ENCODE measurements at regions not wholly inside any gene's neighbourhood (a gene's known extent, or its start where the extent isn't known, plus 50 kb on each side); places are given as distances from the start of the nearest gene placed in this dataset.

GRCh38 chr1:221157026-221157761 lies 278.0 kb downstream of the HLX start:
- no peaks in the 10 kb centered on the region for H3K27me3 ChIP-seq (ENCODE audit: insufficient read depth)
- H4K20me1 ChIP-seq (ENCODE audit: insufficient read depth): no peaks in the 10 kb centered on the region
- H3K4me1 ChIP-seq (ENCODE audit: control insufficient read depth in 1 of 2, insufficient read depth in 2 of 2, low read depth in 1 of 2, low read length in 1 of 2): 0 out of 4 replicates have a peak, but pooled peaks cover 0 to 8% of the 10 kb centered on the region in 2 experiments
- 72% methylated on average over 6 of the region's 6 CpGs for WGBS (ENCODE audit: low lambda C conversion rate)
- no peak for DNase-seq
- no peak overlapping the region for H3K9ac ChIP-seq
- no peaks in the 10 kb centered on the region for H3K79me2 ChIP-seq (ENCODE audit: insufficient read depth)
- no peak overlapping the region for H3K27ac ChIP-seq (ENCODE audit: low read depth in 2 of 2, low read length in 1 of 2)
- POLR2A ChIA-PET: no interaction called here
- TF ChIP-seq TAF1 (IDR thresholded peaks at IDR 0.05; ENCODE audit: borderline replicate concordance, low read depth, low read length) (no peak), RAD21 (IDR thresholded peaks at IDR 0.05; ENCODE audit: low read length) (no peak), SMC3 (IDR thresholded peaks at IDR 0.05; ENCODE audit: low read depth, low read length) (no peak), RFX5 (IDR thresholded peaks at IDR 0.05; ENCODE audit: low read length) (no peak), GATA2 (CRISPR knock-in tag; IDR thresholded peaks at IDR 0.05) (no peak), PBX3 (IDR thresholded peaks at IDR 0.05) (no peak), FOSL2 (IDR thresholded peaks at IDR 0.05; ENCODE audit: borderline replicate concordance, low read depth) (no peak), YY1 (IDR thresholded peaks at IDR 0.05; ENCODE audit: low read depth) (no peak), MAX (IDR thresholded peaks at IDR 0.05; ENCODE audit: low read depth) (no peak), EP300 (IDR thresholded peaks at IDR 0.05; ENCODE audit: borderline replicate concordance in 1 of 2, low read depth in 1 of 2, low read length in 1 of 2) (no peak), RXRA (IDR thresholded peaks at IDR 0.05; ENCODE audit: borderline replicate concordance, low read depth) (no peak), SIN3A (IDR thresholded peaks at IDR 0.05; ENCODE audit: borderline replicate concordance, low read depth, low read length) (no peak), MXI1 (IDR thresholded peaks at IDR 0.05; ENCODE audit: low read depth, low read length) (no peak), ZBTB33 (IDR thresholded peaks at IDR 0.05; ENCODE audit: borderline replicate concordance, low read depth) (no peak), TEAD4 (IDR thresholded peaks at IDR 0.05; ENCODE audit: borderline replicate concordance, insufficient read depth) (no peak), CTCF (IDR thresholded peaks at IDR 0.05) (no peak), NFIC (IDR thresholded peaks at IDR 0.05; ENCODE audit: borderline replicate concordance) (no peak), USF2 (IDR thresholded peaks at IDR 0.05; ENCODE audit: borderline replicate concordance, low read depth, low read length) (no peak), EZH2phosphoT487 (IDR thresholded peaks at IDR 0.05; ENCODE audit: borderline replicate concordance, low read depth) (no peak)
- H3K9me3 ChIP-seq: no peaks in the 10 kb centered on the region
- no peak overlapping the region for H3K4me3 ChIP-seq (ENCODE audit: low read depth in 2 of 2, low read length in 1 of 2)
- H3K36me3 ChIP-seq (replicated peaks in 1 of 2; ENCODE audit: control insufficient read depth in 1 of 2, insufficient read depth in 2 of 2, low read length in 1 of 2): no peaks in the 10 kb centered on the region
- H3K4me2 ChIP-seq: no peak overlapping the region
- H3K9me2 ChIP-seq: no peaks in the 10 kb centered on the region
- CTCF ChIA-PET: interaction anchor here (2.1 kb wide), 1 partner anchor 10 kb away, joined by 6 read pairs; no protein-coding TSS in a partner anchor
- H3F3A ChIP-seq (replicated peaks; ENCODE audit: insufficient read depth): no peaks in the 10 kb centered on the region
- no peak overlapping the region for H2AFZ ChIP-seq (ENCODE audit: low read depth)
